ENCODE measurements at regions not wholly inside any gene's neighbourhood (a gene's known extent, or its start where the extent isn't known, plus 50 kb on each side); places are given as distances from the start of the nearest gene placed in this dataset.
"Not testable (repeated sequence)": the region's sequence is repeated elsewhere in the genome, so short reads cannot be mapped to it uniquely, and the experiment has no call there.

DNA sequence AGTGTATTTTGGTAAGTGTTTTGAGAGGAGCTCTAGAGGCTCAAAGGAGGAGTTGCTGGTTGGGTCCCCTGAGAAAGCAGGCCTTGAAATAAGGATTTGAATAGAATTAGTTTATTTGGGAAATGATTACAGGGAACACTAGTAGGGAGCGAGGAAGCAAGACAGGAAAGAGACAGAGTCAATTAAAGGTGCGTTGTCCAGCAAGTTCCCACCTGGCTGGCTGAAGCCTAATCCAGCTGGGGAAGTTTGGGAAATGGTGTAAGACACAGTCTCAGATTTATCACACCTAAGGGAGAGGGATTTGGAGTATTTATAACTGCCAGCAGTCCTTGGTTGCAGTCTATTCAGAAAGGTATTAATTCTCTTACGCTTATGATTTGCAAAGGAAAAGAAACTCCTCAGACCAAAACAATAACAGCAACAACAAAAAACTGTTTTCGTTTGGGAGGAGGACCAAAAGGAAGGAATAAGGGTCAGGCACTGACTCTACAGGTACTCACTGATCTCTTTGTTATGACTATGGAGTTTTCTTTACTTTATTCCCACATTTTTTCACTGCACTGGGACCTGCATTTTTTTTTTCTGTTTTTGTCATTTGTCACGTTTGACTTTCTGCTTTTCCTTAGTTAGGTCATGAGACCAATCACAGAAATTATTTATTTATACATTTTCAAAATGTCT, 780.8 kb downstream of the TTLL7 start:
- not testable (repeated sequence) for DNase-seq (ENCODE audit: low read depth); H3K4me3 ChIP-seq (ENCODE audit: control insufficient read depth, low read depth, low read length)

DNA sequence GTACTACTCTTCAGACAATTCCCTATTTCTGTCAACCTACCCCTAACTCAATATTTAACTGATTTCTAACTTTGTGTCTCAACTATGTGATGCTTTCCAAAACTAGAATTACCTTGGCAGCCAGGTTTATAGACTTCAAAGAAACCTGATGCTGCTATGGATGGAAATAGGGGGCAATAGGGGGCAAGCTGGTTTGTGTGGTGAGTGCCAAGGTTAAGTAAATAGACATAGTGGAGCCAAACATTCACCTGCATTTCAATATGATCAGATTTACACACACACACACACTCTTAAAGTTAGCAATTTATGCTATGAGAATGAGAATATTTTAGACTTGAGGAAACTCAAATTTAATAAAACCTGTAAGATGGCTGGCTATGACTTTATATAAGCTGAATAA, 784.6 kb downstream of the TTLL7 start:
- H3K4me3 ChIP-seq (ENCODE audit: control insufficient read depth, low read depth, low read length); DNase-seq (ENCODE audit: low read depth): not testable (repeated sequence)

DNA sequence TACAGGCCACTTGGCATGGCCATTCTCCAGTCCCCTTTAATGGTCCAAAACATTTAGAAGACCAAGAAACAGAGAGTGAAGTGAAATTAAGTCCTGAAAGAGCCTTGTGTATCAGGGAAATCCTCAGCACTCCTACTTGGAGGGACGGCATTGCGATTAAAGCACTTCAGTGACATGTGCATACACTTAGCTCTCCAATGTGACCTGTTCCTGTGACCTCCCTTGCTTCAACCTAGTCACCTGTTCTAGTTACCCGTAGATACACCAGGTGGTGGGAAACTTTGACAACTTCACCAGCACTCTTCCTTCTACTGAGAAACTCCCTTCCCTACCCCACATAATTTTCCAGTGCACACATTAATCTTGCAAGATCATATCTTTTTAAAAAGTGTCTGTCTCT, 785.3 kb downstream of the TTLL7 start:
- H3K4me3 ChIP-seq (ENCODE audit: control insufficient read depth, low read depth, low read length); DNase-seq (ENCODE audit: low read depth): not testable (repeated sequence)

DNA sequence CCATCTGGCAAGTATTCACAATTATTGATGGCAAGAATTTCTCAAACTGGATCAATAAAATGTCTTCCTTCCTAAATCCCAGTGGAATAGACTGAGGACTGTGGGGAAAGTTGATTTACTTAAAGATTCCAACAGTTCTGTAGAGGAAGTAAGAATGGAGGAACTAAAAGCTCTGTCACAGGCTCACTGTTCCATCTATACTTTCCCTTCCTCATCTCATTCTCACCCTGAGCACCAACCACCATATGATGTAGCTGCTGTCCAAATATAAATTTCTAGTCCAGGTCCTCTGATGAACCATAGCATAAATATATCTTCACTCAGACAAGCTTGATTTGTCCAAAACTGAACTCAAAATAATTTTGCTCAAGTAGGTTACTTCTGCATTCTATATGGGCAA, 786.9 kb downstream of the TTLL7 start:
- DNase-seq (ENCODE audit: low read depth); H3K4me3 ChIP-seq (ENCODE audit: control insufficient read depth, low read depth, low read length): not testable (repeated sequence)

DNA sequence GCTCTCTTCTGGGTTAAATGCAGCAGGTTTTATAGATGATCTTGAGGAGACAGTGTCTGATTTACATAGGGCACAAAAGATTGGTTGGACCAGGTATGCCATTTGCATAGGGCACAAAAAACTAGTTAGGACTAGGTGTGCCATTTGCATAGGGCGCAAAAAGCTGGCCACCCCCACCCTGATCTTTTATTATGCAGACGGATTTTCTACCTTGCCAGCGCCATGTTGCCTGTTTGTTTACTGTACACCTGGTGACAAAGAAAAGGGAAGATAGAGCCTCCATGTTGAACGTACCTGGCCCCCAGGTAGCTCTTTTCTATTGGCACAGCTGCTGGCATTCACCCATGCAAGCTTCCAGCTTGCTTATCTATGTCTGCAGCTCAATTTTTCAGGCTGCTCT, 790.4 kb downstream of the TTLL7 start:
- DNase-seq (ENCODE audit: low read depth); H3K4me3 ChIP-seq (ENCODE audit: control insufficient read depth, low read depth, low read length): not testable (repeated sequence)

DNA sequence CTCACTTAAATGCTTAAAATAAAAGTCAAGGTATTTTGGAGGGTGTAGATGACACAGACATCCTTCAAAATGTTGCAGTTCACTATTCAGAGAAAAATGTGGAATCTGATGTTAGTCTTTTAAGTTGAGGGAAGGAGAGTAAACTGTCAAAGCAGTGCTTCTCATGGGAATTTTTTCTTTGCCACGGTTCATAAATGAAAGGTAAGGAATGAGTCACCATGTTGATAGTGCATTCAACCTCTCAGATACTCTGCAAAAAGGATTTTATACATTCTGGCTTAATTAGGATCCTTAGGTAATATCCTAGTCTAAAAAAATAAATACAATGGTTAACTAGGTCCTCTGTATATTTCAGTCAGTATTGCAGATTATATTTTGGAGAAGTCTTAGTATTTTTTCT, 804.3 kb downstream of the TTLL7 start:
- DNase-seq (ENCODE audit: low read depth); H3K4me3 ChIP-seq (ENCODE audit: control insufficient read depth, low read depth, low read length): not testable (repeated sequence)

DNA sequence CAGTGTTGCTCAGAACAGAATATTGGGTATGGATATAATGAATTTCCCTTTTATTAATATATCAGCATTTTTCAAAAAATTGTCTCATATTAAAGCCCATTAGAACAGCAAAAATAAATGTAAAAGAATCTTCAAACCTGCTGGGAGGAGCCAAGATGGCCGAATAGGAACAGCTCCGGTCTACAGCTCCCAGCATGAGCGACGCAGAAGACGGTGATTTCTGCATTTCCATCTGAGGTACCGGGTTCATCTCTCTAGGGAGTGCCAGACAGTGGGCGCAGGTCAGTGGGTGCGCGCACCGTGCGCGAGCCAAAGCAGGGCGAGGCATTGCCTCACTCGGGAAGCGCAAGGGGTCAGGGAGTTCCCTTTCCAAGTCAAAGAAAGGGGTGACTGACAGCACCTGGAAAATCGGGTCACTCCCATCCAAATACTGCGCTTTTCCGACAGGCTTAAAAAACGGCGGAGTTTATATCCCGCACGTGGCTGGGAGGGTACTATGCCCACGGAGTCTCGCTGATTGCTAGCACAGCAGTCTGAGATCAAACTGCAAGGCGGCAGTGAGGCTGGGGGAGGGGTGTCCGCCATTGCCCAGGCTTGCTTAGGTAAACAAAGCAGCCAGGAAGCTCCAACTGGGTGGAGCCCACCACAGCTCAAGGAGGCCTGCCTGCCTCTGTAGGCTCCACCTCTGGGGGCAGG, 816.8 kb downstream of the TTLL7 start:
- DNase-seq (ENCODE audit: low read depth); H3K4me3 ChIP-seq (ENCODE audit: control insufficient read depth, low read depth, low read length): not testable (repeated sequence)

DNA sequence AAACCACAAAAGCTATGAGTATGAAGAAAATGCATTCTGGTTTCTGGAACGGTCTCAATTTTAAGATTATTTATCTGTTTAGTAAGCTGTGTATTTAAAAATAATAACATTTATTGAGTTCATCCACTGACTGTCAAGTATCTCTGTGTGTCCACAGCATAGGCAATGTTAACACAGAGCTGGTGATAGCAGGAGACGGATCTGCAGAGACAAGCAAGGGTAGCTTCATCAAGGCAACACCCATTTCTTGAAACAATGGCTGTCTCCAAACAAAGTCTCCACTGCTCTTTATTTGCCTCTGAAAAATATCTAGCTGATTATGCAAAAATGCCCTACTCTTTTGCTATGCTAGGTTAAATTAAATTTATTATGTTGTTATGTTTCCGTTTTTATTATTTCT, 818.3 kb downstream of the TTLL7 start:
- not testable (repeated sequence) for DNase-seq (ENCODE audit: low read depth); H3K4me3 ChIP-seq (ENCODE audit: control insufficient read depth, low read depth, low read length)

DNA sequence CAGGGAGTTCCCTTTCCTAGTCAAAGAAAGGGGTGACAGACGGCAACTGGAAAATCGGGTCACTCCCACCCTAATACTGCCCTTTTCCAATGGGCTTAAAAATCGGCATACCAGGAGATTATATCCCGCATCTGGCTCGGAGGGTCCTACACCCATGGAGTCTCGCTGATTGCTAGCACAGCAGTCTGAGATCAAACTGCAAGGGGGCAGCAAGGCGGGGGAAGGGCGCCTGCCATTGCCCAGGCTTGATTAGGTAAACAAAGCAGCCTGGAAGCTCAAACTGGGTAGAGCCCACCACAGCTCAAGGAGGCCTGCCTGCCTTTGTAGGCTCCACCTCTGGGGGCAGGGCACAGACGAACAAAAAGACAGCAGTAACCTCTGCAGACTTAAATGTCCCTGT, 831.3 kb downstream of the TTLL7 start:
- DNase-seq (ENCODE audit: low read depth); H3K4me3 ChIP-seq (ENCODE audit: control insufficient read depth, low read depth, low read length): not testable (repeated sequence)

DNA sequence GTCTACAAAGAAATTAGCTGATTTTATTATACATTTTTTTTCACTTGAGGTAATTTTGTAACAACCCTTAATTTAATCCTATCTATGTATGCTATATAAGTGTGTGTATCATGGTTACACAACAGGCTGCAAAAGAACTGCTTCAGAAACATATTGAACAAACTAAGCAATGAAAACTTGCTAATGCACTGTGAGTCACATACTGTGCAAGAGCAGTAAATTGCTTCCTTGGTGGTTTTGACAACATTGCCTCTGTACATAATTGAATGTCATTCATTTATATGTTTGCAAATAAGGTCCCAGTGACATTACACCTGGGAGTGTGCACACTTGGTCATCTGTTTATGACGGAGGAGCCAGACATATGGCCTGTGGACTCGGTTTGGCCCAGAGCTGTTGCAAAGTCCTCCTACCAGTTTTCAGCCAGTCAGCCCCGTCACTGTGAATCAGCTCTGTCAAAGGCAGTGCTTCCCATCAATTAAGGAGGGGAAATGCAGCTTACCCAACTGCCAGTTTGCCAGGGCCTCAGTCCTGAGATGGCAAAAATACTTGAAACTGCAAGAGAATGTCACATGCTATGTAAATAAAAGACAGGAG, 835.0 kb downstream of the TTLL7 start:
- peak; percentile 25 for DNase-seq (ENCODE audit: low read depth)
- not testable (repeated sequence) for H3K4me3 ChIP-seq (ENCODE audit: control insufficient read depth, low read depth, low read length)

DNA sequence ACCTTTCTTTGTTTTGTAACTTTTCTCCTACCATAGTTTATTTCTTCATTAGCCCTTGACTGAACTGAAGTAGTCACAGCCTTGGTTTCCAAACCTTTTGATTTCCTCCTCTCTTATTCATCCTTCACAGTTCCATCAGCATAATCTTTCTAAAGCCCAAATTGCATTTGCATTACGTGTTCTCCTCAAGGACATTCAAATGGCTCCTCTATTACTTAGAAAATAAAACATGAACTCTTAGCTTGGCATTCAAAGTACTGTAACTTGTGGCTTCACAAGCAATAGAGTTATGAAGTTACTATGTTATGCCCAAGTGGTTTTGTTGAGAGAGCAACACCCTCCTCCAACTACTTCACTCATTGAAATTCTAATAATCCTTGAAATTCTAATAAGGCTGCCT, 840.0 kb downstream of the TTLL7 start:
- DNase-seq (ENCODE audit: low read depth); H3K4me3 ChIP-seq (ENCODE audit: control insufficient read depth, low read depth, low read length): not testable (repeated sequence)

DNA sequence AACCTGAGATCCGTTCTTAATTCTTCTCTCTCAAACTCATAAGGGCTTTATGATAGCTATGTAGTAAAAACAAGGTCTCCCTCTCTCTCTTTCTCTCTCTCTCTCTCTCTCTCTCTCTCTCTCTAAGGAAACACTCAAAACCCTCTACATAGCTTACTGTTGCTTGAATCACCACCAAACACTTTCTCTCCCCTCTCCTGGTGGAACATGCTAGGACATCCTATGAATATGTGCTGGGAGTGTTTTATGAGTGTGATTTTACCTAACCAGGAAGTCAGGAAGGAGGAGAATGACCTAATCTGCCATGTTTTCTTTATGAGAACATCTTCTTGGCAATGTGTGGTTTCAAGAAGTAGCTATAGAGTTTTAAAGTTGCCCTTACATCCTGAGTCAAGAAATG, 844.6 kb downstream of the TTLL7 start:
- H3K4me3 ChIP-seq (ENCODE audit: control insufficient read depth, low read depth, low read length); DNase-seq (ENCODE audit: low read depth): not testable (repeated sequence)

DNA sequence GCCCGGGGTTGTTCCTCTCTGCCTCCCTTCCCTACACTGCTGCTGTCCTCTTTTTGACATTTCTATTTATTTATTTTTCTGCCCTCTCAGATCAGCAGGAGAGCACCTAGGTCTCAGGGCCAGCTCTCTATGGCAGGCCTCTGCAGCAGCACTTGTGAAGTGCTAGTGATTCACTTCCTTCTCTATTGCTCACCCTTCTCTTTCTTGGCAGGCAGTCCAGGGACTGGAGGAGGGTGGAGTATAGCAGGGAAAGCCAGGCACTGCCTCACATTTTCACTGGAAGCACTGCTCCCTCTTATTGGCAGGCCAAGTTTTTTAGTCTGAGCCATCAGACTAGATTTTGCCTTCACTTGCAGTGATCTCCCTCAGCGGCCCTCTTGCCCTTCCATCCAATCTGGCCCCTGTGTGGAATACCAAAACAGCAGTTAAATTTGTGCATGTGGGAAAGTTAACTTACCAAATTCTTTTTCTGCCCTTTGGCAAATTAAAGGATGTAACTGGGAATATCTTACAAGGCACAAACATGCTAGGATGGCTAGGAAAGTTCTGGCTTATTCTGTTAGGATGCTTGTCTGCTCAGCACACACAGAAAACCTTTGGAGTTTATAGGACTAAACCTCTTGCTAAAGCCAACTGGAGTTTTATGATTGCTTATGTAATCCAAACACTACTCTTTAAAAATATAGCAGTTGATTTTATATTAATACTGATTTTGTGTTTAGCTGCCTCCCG, 847.6 kb downstream of the TTLL7 start:
- DNase-seq (ENCODE audit: low read depth) = peak; percentile 35
- H3K4me3 ChIP-seq (ENCODE audit: control insufficient read depth, low read depth, low read length) = not testable (repeated sequence)

DNA sequence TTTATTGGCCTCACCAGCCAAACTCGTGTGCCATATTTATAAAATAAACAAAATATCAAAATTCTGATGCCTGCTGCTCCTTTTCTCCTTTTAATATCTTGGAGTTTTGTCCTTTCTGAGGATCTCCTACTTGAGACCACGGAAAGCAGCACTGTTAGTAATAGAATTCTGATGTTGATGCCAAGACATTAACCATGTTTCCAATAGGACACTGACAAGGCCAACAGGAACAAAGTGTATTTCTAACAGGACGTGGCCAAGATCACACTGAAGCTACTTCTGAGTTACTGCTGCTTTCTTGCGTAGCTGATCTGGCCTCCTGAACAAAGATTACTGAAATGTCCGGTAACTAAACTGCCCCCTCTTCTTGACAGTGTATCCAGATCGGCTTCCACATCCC, 848.5 kb downstream of the TTLL7 start:
- DNase-seq (ENCODE audit: low read depth); H3K4me3 ChIP-seq (ENCODE audit: control insufficient read depth, low read depth, low read length): not testable (repeated sequence)

DNA sequence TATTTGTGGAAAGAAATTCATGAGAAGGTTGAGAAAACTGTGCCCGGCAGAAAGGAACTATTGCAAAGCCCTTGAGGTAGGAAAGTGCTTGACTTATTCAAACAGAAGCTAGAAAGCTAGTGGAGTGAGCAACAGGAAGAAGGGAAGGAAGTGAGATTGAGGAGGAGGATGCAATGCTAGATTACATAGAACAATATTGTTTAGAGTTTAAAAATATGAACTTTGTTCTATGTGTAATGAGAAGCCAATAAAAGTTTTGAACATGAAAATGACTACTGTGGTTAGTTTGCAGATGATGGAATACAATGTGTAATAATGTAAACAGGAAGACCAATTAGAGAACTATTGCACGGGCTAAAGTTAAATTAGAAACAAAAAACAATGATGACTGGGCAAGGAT, 853.1 kb downstream of the TTLL7 start:
- H3K4me3 ChIP-seq (ENCODE audit: control insufficient read depth, low read depth, low read length); DNase-seq (ENCODE audit: low read depth): not testable (repeated sequence)

DNA sequence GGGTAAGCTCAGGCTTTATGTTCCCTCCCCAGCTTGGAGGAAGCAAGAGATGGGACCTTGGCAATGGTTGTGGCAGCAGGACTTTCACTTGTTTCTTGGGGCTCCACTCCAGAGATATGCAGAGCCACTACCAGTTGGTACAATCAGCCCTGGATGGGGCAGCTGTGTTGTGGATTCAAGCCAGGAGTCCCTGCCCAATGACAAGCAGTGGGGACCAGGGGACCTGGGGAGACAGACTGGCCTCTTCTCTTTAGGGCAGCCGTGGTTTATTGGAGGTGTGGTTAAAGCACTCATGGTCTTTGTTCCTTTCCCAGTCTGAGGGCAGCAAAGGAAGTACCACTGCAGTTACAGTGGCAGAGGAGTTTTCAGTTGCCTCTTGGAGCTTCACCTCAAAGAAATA, 856.1 kb downstream of the TTLL7 start:
- not testable (repeated sequence) for DNase-seq (ENCODE audit: low read depth); H3K4me3 ChIP-seq (ENCODE audit: control insufficient read depth, low read depth, low read length)

DNA sequence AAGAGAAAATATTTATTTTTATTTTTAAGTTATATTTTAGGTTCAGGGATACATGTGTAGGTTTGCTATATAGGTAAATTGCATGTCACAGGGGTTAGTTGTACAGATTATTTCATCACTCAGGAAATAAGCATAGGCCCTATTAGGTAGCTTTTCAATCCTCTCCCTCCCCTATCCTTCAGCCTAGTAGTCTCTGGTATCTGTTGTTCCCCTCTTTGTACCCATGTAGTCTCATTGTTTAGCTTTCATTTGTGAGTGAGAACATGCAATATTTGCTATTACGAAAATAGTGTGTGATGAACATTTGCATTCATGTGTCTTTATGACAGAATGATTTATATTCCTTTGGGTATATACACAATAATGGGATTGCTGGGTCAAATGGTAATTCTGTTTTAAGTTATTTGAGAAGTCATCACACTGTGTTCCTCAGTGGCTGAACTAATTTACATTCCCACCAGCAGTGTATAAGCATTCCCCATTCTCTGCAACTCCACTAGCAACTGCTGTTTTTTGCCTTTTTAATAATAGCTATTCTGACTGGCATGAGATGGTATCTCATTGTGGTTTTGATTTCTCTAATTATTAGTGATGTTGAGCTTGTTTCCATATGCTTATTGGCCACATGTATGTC, 863.3 kb downstream of the TTLL7 start:
- DNase-seq (ENCODE audit: low read depth); H3K4me3 ChIP-seq (ENCODE audit: control insufficient read depth, low read depth, low read length): not testable (repeated sequence)

DNA sequence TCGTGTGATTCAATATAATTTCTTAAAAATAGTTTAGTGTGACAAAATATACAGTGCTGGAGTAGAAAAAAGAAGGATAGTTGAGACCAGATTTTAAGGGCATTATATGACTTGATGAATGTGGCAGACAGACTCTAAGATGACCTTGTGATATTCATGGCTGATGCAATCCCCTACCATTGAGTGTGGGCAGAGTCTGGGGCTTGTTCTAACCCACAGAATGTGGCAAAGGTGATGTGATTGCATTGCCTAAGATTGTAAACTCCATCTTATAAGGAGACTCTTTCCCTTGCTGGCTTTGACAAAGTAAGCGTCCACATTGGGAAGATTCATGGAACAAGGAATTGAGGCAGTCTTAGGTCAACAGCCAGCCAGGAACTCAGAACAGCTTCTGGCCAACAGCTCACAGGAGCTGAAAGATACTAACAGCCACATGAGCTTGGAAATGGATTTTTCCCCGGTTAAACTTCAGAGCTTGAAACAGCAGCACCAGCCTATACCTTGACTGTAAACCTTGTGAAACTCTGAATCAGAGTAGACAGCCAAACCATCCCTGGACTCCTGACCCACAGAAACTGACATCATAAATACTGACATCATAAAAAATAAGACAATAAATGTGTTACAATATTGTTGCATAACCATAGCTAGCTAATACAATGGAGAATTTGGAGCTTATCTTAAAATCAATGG, 864.5 kb downstream of the TTLL7 start:
- not testable (repeated sequence) for H3K4me3 ChIP-seq (ENCODE audit: control insufficient read depth, low read depth, low read length); DNase-seq (ENCODE audit: low read depth)
